ENCODE measurements at regions not wholly inside any gene's neighbourhood (a gene's known extent, or its start where the extent isn't known, plus 50 kb on each side); places are given as distances from the start of the nearest gene placed in this dataset.
A peak's percentile ranks its signal among the peaks of the same experiment; 100 is the strongest.

- Histone ChIP-seq H3K27me3 (ENCODE audit: control insufficient read depth, insufficient read depth, low read length) (no peaks in the 10 kb centered on the region), H3K4me2 (ENCODE audit: extremely low read depth, insufficient read depth, low read length) (no peak overlapping the region), H3K27ac (ENCODE audit: insufficient read depth, low read length) (no peak overlapping the region), H3K4me1 (ENCODE audit: control insufficient read depth, extremely low read depth, insufficient read depth, low read length) (no peaks in the 10 kb centered on the region), H3K4me3 (replicated peaks in 1 of 4; ENCODE audit: control extremely low read depth in 1 of 4, insufficient read depth in 1 of 4, low read depth in 3 of 4, low read length in 4 of 4) (no peak overlapping the region), H3K79me2 (ENCODE audit: control insufficient read depth, insufficient read depth, low read length) (no peaks in the 10 kb centered on the region), H2AFZ (ENCODE audit: low read length) (no peak overlapping the region), H3K9me3 (ENCODE audit: control insufficient read depth, insufficient read depth, low read depth, low read length) (no peaks in the 10 kb centered on the region), H3K36me3 (ENCODE audit: control insufficient read depth, insufficient read depth, low read length) (no peaks in the 10 kb centered on the region), H3K9ac (ENCODE audit: insufficient read depth, low read length) (no peak overlapping the region), H4K20me1 (ENCODE audit: control insufficient read depth, extremely low read depth, insufficient read depth, low read length) (no peaks in the 10 kb centered on the region)
- TF ChIP-seq EZH2 (IDR thresholded peaks at IDR 0.05; ENCODE audit: low read length, missing control alignments), result no peak
- no peak for TF ChIP-seq CTCF (conservative IDR thresholded peaks at IDR 0.05 in 1 of 2, IDR thresholded peaks at IDR 0.05 in 1 of 2; ENCODE audit: low read depth in 1 of 2, low read length in 2 of 2)
- DNase-seq (ENCODE audit: low read depth in 2 of 2), result peak in 1 of 2 donors; percentile 60
Observed at GRCh38 chr12:19779395-19780056, 340.2 kb downstream of the AEBP2 start.

DNA sequence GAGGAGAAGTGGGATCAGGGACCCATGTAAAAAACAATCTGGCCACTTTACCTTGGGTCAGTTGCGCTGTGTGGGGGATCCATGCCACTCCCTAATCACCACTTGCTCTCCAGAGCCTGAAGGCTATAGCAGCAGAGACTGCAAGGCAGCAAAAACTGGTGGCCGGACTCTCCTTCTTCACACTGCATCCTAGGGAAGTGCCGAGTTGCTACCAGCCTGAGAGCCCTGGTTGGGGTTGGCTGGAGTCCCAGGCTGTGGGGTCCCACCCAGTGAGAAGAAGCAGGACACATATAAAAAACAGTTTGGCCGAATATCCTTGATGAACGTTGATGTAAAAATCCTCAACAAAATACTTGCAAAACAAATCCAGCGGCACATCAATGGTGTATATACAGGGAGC is 341.2 kb downstream of the AEBP2 start:
- Histone ChIP-seq H3K4me1 (ENCODE audit: control insufficient read depth, extremely low read depth, insufficient read depth, low read length) (no peaks in the 10 kb centered on the region), H3K27me3 (ENCODE audit: control insufficient read depth, insufficient read depth, low read length) (no peaks in the 10 kb centered on the region), H2AFZ (ENCODE audit: low read length) (no peak overlapping the region), H3K79me2 (ENCODE audit: control insufficient read depth, insufficient read depth, low read length) (no peaks in the 10 kb centered on the region), H3K4me2 (ENCODE audit: extremely low read depth, insufficient read depth, low read length) (no peak overlapping the region), H3K36me3 (ENCODE audit: control insufficient read depth, insufficient read depth, low read length) (no peaks in the 10 kb centered on the region), H3K27ac (ENCODE audit: insufficient read depth, low read length) (no peak overlapping the region), H4K20me1 (ENCODE audit: control insufficient read depth, extremely low read depth, insufficient read depth, low read length) (no peaks in the 10 kb centered on the region), H3K9me3 (ENCODE audit: control insufficient read depth, insufficient read depth, low read depth, low read length) (no peaks in the 10 kb centered on the region), H3K9ac (ENCODE audit: insufficient read depth, low read length) (no peak overlapping the region), H3K4me3 (replicated peaks in 1 of 4; ENCODE audit: control extremely low read depth in 1 of 4, insufficient read depth in 1 of 4, low read depth in 3 of 4, low read length in 4 of 4) (no peak overlapping the region)
- DNase-seq (ENCODE audit: low read depth in 2 of 2), result no peak
- no peak for TF ChIP-seq CTCF (conservative IDR thresholded peaks at IDR 0.05 in 1 of 2, IDR thresholded peaks at IDR 0.05 in 1 of 2; ENCODE audit: low read depth in 1 of 2, low read length in 2 of 2)
- TF ChIP-seq EZH2 (IDR thresholded peaks at IDR 0.05; ENCODE audit: low read length, missing control alignments), result no peak

DNA sequence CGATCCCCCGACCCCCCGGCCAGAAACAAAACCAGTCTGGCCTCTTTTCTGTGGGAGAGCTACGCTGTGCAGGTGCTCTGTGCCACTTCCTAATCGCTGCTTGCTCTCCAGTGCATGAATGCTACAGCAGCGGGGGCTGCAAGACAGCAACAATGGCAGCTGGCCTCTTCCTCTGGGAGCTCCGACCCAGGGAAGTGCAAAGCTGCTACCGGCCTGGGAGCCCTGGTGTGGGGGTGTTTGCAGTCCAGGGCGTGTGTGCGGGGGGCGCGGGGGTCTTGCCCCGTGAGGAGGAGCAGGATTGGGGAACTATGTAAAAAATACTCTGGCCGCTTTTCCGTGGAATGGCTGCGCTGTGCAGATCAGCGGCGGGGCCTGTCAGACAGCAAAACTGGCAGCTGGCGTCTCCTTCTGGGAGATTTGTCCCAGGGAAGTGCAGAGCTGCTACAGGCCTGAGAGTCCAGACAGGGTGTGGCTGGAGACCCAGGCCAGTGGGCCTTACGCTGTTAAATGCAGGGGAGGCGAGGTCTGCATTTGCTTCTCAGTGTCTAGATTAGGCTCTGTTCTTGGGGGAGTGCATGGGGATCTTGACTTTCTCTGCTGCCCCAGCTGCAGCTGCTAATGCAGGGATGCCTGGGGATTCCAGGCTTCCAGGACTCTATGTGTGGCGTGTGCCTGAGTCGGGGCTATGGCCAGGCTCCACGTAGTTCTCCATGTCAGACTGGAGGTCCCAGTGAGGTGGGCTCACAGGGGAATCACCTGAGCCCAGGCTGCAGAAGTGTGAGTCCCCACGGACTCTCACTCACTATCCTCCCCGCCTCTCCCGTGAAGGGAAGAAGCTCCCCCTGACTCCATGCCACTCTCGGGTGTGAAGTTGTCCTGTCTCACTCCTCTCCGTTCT is 344.5 kb downstream of the AEBP2 start:
- Histone ChIP-seq H3K79me2 (ENCODE audit: control insufficient read depth, insufficient read depth, low read length) (no peaks in the 10 kb centered on the region), H3K27ac (ENCODE audit: insufficient read depth, low read length) (no peak overlapping the region), H2AFZ (ENCODE audit: low read length) (no peak overlapping the region), H3K36me3 (ENCODE audit: control insufficient read depth, insufficient read depth, low read length) (no peaks in the 10 kb centered on the region), H3K9me3 (ENCODE audit: control insufficient read depth, insufficient read depth, low read depth, low read length) (no peaks in the 10 kb centered on the region), H3K27me3 (ENCODE audit: control insufficient read depth, insufficient read depth, low read length) (no peaks in the 10 kb centered on the region), H3K9ac (ENCODE audit: insufficient read depth, low read length) (no peak overlapping the region), H4K20me1 (ENCODE audit: control insufficient read depth, extremely low read depth, insufficient read depth, low read length) (no peaks in the 10 kb centered on the region), H3K4me1 (ENCODE audit: control insufficient read depth, extremely low read depth, insufficient read depth, low read length) (no peaks in the 10 kb centered on the region), H3K4me3 (replicated peaks in 1 of 4; ENCODE audit: control extremely low read depth in 1 of 4, insufficient read depth in 1 of 4, low read depth in 3 of 4, low read length in 4 of 4) (no peak overlapping the region), H3K4me2 (ENCODE audit: extremely low read depth, insufficient read depth, low read length) (no peak overlapping the region)
- no peak for DNase-seq (ENCODE audit: low read depth in 2 of 2)
- TF ChIP-seq EZH2 (IDR thresholded peaks at IDR 0.05; ENCODE audit: low read length, missing control alignments) (no peak), CTCF (conservative IDR thresholded peaks at IDR 0.05 in 1 of 2, IDR thresholded peaks at IDR 0.05 in 1 of 2; ENCODE audit: low read depth in 1 of 2, low read length in 2 of 2) (no peak)

Data from fibroblast of lung (primary cell).